GM21528 (cell line): ENCODE measurements at regions not wholly inside any gene's neighbourhood (a gene's known extent, or its start where the extent isn't known, plus 50 kb on each side); places are given as distances from the start of the nearest gene placed in this dataset.
"Not testable (repeated sequence)": the region's sequence is repeated elsewhere in the genome, so short reads cannot be mapped to it uniquely, and the experiment has no call there.

Source experiments
- ATAC-seq: cut with Tn5 transposase; IDR thresholded peaks from one replicate; pipeline ENCODE4 v1.9.1; 2021; ENCODE audit warnings: mild to moderate bottlenecking, moderate library complexity; ENCODE audit not compliant: unreplicated experiment, low FRiP score

DNA sequence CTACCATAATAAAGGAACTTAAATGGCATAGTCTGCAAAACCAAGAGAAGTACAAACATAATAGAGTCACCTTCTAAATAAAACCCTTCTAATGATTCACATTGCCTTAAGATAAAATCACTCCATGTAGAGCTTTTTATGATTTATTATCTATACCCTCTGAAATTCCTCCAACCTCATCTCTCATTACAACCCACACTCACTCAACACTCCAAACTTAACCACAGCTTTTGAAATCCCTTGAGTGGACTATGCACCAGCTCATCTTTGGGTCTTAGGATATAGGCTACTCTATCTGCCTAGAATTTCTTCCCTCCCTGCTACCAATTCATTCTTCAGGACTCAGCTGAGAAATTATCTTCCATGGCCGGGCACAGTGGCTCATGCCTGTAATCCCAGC is 122.5 kb downstream of the CETN3 start:
- no peak for ATAC-seq

DNA sequence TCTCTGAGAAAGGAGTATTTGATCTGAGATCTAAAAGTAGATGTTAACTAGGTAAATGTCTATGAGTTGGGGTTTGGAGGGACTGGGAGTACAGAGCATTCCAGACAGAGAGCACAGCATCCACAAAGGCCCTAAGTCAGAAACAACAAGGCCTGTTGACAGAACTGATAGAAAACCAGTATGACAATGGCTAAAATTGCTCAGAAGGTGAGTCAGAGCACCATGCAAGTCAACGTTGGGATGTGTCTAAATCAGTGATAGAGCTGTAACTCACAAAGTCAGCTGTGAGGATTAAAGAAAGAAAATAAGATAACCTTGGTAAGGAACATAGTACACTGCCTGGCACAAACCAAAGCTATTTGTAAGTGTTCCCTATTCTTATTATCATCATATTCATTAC is 124.0 kb downstream of the CETN3 start:
- no peak for ATAC-seq

DNA sequence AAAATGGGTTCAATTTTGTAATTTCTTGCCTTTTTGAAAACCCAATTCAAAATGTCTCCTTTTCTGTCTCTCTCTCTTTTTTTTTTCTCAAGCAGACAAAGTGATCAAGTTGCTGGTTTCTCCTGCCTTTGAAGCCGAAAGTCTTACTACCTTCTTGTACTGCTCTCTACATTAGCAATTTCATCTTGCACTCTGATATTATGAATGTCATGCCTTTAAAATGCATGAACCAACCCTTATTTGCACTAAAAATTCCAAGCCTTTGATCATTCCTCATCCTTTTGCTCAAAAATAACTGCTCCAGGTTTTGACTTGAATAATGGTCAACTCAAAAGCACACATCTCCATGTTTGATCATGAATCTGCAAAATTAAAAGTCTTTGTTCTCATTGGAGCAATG is 125.2 kb downstream of the CETN3 start:
- ATAC-seq, result no peak

DNA sequence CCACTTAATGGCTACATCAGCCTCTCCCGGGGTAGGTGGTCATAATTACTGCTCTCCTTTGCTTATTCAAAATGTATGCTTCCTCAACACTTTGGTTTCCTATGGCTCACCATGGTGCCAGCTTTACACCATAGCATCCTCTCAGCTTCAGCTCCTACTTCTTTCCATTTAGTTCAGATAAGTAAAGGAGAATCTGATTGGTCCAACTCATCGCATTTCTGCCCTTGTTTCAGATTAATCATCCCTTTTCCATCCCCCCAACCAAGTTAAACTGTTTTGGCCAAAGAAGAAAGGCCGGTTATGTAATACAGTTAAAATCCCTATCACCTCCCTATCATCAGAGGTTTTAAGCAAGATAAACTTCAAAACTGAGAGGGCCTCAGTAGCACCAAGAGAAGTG is 130.5 kb downstream of the CETN3 start:
- ATAC-seq, result no peak

DNA sequence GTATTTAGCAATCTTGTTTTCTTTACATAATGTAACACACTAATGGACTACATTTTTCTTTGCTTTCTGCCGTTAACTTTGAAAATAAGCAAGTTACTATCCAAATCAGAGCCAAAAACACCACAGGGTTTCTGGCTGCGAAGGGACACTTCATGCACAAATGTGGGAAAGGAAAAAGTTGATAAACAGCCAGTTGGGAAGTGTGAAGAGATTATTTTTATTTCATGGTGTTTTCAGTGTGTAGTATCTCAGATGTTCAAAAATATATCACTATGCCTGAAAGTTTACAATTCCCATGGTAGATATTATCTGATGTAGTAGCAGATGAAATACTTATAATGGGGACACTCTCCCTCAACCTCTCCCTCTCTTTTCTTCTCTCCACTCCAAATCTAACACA is 135.3 kb downstream of the CETN3 start:
- no peak for ATAC-seq

DNA sequence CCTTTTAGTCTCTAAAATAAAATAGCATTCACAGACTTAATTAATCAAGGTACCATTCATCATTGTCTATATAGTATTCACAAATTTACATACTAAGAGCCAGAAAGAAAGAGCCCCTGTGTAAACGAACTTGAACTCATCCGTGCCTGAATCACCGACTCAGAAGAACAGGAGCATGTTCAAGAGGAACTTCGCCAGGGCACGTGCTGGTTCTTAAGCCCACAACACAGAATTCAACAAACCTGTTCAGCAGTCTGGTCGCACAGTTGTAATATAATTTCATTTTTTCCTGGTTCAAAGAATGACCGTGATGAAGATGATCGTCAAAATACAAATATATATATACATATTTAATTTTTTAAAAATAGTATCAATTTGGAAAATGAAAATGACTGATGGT is 141.9 kb downstream of the CETN3 start:
- no peak for ATAC-seq

DNA sequence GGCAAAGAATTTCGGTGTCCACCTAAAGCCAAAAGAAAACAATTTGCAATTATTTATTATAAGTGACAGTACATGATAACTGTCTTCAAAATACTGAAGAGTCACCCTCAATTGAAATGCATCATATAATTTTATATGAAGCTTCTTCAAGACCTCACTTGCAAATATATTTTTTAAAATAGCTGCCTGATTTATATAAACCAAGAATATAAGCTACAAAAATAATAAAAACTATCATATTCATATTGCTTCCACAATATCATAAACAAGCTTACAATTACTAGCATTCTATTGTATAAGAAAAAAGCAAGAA is 144.1 kb downstream of the CETN3 start:
- no peak for ATAC-seq

DNA sequence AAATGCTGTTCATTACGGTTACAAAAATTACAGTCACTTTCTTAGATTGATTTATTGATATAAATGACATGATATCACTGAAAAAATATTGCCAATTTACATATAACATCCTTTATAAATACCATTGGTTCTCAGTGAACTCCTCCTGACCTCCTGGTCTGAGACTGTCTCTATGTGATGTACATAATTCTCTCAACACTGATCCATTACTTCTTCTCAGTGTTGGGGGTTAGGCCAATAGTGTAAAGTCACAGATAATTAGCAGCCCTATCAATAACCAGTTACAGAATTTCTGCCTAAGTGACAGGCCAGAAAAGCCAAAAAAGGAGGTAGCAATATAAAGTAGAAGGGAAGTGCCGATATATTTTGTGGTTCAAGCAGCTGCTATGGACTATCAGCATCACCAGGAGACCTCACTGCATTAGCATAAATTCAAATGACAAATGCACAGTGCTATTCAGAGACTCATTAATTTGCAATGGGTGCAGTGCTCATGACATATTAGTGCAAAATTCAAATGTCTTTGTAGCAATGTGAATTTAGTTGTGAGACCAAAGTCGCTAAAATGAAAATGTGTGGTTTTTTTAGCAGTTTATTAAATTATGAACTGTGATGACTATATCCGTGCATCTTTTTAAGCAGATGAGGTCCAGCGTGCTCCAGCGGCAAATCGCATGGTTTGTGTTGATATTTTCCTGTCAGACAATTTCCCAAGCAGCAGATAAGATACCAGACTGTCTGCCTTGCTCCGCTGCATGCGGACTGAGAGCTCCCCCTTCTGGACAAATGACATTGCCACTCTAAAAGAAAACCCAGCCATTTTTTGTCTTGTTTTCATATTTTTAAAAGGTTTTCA is 144.6 kb downstream of the CETN3 start:
- ATAC-seq, result peak; percentile 86

DNA sequence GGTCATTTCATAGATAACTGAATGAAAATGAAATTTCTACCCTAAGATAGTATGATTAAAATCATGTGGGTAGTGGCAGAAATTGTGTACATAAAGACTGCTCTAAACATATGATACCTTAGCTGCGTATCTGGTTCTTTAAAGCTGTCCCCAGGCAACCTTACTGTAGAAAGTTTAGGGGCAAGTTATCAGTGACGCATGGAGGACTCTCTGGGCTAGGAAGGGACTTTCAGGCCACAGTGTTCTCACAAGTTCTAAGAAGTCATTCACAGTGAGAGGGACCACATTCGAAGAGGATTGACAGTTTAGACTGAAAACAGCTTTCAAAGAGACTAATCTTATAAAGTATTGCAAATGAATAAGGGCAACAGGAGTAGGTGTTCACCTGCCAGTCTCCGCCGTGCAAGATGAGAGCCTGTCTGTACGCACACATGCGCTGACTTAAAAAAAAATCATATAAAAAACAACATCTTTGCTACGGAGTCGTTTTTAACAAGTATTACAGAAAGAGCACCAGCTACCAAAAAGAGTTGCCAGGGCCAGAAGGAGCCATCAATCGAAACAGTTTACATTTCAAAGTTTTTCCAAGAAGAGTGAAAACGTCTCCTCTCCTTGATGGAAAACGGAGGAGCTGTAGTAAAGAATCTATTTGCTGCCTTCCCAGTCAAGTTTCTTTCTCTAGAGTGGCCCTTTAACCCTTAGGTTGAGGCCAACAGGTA is 146.3 kb downstream of the CETN3 start:
- ATAC-seq, result no peak

DNA sequence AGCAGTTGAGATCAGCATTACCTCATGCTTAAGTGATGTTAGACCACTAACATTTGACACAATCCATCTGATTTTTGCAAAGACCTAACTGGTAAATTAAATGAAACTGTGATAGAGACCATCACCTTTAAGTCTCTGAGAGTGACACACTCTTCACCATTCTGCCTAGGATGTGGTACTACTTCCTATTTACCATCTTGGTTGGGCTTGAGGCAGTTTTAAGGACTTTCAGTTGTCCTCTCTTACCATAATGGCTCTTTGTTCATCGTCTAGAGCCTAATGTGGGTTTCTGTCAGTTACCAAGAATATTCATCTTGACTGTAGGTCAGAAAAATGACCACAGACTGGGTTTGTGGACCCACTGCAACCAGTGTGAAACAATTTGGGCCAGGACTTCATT is 158.1 kb downstream of the CETN3 start:
- no peak for ATAC-seq

DNA sequence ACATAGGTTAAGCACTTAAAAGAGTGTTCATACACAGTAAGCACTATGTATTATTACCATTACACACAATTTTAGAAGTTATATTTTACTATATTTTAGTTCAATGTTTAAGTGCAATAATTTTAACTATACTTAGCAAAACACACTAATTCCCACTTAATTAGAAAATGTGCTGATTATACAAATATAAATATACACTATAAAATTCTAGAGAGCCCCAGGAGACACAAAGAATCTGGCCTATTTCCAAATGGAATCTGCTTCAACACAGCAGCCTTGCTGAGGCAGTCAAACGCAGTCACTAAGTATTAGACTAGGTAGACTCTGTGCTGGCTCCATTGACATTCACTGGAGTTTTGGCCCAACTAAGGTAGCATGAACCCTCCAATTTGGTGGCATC is 160.9 kb downstream of the CETN3 start:
- no peak for ATAC-seq

DNA sequence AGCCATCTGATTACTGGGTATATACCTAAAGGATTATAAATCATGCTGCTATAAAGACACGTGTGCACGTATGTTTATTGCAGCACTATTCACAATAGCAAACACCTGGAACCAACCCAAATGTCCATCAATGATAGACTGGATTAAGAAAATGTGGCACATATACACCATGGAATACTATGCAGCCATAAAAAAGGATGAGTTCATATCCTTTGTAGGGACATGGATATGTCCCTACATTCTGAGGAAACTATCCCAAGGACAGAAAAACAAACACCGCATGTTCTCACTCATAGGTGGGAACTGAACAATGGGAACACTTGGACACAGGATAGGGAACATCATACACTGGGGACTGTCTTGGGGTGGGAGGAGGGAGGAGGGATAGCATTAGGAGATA is 165.7 kb downstream of the CETN3 start:
- ATAC-seq, result not testable (repeated sequence)

DNA sequence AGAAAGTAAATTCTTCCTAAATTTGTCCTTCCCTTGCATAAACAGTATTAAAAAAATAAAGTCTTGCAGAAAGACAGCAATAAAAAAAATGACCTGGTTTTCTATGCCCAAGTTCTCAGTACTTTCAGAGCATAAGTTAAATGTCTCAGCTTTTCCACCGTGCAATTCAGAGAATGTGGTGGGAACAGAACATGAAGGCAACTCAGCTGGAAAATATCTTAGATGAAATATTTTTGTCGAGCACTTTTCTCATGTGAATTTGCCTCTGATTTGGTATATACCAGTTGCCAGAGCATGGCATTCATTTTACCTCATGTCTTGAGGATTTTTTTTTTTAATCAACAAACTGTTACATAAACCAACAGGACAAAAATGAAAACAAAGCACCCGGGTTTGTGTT is 176.1 kb downstream of the CETN3 start:
- ATAC-seq, result no peak

DNA sequence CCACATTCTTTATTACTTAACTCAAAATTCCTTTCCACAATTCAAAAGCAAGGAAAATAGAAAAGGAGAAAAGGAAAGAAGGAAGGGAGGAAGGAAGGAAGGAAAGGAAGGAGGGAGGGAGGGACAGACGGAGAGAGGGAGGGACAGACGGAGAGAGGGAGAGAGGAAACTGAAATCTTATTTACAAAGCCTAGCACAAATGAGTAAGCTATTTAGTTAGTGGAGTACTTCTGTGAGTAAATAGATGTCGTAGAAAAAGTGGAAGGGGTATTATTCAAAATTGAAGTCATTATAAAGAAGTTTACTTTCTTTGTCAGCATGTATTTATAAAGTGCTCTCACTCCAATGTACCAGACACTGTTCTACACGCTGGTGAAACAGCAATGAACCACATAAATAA is 177.9 kb downstream of the CETN3 start:
- ATAC-seq, result no peak

DNA sequence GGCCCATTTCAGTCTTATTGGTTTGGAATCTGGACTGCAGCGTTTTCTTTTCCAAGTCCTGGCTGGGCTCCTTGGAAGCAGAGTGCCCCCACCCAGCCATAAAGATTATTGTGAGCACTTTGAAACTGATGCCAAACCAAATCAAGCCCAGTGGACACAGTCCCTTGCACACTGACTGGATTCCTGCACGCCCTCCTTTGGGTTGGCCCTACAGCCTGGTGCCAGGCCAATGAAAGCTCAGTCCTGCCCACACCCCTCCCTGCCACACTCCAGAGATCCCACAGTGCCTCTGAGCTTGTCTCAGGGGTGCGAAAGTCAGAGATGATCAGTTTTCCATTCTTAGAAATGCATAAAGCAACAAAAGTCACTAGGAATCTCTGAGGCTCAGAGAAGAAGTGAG is 181.9 kb downstream of the CETN3 start:
- no peak for ATAC-seq

DNA sequence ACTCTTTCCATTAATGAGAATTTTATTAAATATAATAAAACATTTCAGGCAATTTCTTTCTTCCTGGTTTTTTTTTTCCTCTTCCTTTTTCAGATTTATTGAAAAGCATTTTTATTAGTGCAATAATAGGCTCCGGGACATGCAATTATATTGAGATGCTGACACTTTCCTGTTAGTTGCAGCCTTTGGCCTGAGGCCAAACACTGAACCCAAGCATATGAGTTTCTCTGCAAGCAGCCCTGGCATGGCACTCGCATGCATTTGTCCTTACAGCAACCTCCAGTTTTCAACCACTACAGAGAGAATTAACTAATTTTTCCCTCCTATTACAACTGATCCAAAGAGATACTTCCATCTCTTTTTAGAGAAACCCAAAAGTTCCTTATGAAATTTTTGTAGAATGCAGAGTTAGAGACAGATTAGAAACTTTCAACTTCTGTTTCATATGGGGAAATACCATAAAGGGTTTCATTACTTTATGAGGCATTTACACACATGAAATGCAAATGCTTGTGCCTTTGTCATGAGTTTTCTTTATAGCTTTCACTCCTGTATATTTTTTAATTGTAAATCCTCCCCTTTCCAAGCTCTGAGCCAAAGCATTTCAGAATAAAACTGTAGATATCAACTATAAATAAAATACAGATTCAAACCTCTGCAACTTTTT is 183.0 kb downstream of the CETN3 start:
- no peak for ATAC-seq

DNA sequence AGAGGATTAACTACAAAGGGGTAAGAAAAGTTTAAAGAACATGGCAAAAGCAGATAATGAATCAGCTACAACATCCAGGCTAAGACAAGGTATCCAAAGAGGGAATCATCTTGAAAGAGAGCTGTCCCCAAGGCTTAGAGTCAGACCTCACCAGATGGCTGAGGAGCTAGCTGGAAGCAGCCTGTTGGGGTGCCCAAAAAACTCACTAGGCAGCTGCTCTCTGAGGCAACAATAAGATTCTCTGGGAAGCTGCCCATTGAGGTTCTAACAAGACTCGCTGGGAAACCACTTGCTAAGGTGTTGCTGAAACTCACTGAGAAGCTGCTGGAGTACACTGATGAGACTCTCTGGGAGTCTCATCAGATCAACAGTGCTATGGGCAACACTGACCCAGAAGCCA is 185.2 kb downstream of the CETN3 start:
- no peak for ATAC-seq

DNA sequence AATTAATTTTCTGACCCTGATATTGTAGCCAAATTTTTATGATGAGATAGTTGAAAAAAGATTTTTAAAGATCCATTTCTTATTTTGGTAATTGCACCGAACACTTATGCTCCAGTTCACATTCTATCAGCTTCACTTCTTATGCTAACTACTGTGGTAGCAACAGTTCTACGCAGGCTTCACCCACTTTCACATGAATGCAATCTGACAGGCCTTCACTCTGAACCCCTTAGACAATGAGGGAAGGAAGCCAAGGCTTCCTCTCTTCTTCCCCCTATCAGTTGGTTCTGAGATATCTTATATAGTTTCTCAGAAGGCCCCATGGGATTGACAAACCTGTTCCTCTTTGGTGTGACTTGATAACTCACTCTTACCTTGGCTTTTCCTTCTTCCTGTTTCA is 185.8 kb downstream of the CETN3 start:
- ATAC-seq, result no peak

DNA sequence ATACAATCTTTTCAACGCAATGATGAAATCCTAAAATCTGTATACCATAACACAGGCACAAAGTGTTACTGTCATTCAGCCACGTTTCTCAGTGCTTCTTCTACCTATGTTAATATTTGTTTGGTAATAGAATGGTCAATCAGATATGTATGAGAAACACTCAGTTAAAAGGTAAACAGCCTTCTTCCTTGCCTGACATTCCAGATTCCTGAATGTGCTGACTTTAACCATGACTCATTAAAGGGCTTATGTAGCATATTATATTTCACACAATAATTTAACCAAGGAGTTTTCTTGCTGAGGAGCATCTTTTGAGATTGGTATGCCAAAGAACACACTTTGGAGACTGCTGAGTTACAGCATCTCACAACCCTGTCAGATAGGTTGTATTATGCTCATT is 187.6 kb downstream of the CETN3 start:
- no peak for ATAC-seq

DNA sequence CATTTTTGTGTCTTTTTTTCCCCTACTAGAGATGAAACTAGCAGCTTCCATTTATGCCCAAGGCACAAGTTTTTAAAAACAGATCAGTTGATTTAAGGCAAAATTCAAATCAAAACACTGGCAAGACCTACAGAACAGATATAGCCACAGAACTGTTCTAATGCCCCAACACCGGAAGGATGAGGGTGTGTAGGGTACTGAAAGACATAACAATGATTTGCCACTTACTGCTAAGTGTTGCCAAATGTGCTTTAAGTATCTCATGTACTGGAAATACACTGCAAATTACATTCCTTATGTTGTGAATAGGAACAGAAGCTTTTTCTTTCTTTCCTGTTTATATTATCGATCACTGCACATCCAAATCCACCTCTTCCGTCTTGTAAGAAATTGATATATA is 189.0 kb downstream of the CETN3 start:
- no peak for ATAC-seq

DNA sequence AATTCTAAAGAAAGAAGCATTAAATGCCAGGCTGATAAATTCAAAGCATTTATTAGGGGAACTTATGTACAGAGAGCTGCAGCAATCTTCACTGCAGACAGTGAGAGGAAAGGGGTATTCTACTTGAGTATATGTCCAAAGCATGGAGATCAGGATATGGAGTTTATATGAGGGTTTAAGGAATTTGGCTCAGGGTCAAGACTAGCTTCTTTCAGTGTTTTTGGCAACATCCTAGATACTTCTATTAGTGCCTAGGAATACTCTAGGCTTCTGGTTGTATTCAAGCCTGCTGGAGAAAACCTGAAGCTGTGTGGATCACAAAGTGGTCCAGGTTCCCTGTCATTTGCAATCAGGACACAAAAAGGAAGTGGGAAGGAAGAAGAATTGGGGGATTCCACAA is 194.6 kb downstream of the CETN3 start:
- ATAC-seq, result no peak

DNA sequence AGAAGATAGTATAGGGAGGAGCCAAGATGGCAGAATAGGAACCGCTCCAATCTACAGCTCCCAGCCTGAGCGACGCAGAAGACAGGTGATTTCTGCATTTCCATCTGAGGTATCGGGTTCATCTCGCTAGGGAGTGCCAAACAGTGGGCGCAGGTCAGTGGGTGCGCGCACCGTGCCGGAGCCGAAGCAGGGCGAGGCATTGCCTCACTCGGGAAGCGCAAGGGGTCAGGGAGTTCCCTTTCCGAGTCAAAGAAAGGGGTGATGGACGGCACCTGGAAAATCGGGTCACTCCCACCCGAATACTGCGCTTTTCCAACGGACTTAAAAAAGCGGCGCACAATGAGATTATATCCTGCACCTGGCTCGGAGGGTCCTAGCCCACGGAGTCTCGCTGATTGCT is 201.2 kb downstream of the CETN3 start:
- not testable (repeated sequence) for ATAC-seq
